ENCODE measurements at regions not wholly inside any gene's neighbourhood (a gene's known extent, or its start where the extent isn't known, plus 50 kb on each side); places are given as distances from the start of the nearest gene placed in this dataset.

- no peak for DNase-seq
These were observed 250.8 kb downstream of the SLC6A15 start for GRCh38 chr12:84661786-84662185.

GRCh38 chr12:84660139-84660538 lies 252.5 kb downstream of the SLC6A15 start:
- no peak for DNase-seq

- no peak for DNase-seq
These were observed 253.7 kb downstream of the SLC6A15 start for GRCh38 chr12:84658877-84659276.

GRCh38 chr12:84656705-84657104 lies 255.9 kb downstream of the SLC6A15 start:
- no peak for DNase-seq

DNA sequence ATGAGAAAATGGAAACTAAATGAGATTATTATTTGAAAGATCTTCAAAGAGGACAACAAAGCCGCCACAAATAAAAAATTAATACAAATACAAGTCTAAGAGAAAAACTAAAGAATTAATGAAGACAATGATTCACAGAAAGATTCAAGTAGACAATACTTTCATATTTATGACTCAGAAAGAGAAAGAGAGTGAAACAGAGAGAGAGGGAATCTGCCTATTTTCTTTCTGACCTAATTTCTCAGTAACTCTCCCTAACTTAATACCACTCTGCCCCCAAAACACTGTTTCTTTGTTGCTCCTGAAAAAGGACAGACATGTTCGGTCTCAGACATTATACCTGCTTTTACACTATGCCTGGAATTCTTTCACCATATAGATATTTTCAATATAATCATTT lies 259.1 kb downstream of the SLC6A15 start:
- DNase-seq, result no peak

DNA sequence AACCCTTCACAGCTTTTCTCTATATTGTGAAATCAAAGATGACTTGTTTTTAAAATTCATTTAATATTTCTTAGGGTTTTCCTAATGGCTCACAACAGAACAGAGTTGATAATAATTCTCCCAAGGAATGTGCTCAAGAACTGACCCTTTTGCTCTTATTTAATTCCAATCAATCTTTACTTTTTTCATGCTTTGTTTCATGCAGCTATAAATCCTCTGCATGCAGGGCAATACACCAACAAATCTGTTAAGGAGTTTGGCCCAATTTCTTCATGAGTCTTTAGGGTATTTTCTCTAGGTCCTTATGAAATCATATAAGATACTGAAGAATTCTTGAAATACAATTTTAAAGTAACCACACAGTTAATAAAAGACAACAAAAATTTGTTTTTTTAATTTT lies 264.2 kb downstream of the SLC6A15 start:
- DNase-seq, result no peak

- no peak for DNase-seq
These were observed 267.7 kb downstream of the SLC6A15 start for GRCh38 chr12:84644908-84645307.

- no peak for DNase-seq
These were observed 268.6 kb downstream of the SLC6A15 start for GRCh38 chr12:84643993-84644392.

DNA sequence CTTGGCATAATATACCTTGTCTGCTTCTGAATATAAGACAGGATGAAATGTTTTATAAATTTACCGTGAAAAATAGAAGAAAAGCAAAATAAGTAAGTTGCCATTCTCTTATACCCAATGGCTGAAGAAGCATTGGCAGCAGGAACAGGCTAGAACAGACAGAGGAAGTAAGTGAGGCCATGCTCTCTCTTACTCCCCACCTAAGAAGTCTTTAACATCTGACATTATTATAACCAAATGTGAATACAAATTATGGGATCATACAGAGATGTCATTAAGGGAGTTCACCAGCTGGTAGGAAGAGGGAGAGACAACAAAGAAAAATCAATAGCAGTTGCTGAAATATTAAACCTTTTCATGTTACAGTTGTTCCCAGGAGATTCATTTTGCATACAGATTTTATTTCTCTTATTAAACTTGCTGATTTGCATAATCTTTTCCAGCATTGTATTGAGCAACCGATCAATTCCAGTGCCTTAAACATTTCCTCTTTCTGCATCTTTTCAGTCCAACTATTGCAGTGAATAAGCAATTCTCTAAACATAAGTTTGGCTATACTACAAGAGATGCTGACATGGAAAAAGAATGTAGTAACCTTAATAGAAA lies 270.6 kb downstream of the SLC6A15 start:
- DNase-seq, result no peak

DNA sequence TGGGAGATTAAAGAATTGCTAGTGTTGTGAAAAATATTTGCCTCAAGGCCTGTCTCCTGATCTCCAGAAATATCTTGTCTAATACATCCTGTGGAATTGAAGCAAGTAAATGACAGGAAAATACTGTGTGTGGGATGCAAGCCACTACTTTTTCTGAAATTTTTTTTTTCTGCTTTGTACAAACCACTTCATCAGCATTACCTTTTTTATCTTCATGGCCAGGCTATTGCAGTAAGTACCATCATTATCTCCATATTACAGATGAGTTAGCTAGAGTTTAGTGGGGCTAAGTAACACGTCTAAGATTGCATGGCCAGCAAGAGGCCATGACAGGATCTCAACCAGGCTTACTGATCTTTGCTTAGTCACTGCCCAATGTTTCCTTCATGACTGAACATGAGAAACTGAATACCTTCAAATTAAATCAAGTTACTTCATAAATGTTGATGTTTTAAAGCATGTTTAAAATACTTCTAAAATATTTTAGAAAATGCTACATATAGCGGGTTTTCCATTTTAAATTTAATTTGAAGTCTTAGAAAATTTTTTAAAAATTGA lies 273.7 kb downstream of the SLC6A15 start:
- no peak for DNase-seq

GRCh38 chr12:84637926-84638325 lies 274.7 kb downstream of the SLC6A15 start:
- no peak for DNase-seq

DNA sequence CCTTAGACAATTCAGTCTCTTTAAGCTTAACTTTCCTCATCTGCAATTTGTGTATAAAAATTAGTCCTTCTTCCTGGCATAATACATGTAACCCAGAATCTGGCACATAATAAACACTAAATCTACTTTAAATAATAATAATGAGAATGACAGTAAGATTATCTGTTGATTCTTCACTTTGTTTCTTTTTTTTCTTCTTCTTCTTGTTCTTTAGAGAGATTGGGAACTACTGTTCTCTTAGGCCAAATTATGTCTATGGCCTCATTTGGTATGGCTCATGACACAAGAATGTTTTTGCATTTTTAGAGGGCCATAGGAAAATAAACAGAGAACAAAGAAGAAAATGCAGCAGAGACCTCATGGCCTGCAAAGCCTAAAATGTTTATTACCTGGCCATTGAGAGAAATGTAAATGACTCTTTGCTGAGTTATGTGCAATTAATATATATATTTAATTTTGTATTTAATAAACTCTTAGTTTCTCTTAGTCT lies 275.8 kb downstream of the SLC6A15 start:
- DNase-seq, result no peak

DNA sequence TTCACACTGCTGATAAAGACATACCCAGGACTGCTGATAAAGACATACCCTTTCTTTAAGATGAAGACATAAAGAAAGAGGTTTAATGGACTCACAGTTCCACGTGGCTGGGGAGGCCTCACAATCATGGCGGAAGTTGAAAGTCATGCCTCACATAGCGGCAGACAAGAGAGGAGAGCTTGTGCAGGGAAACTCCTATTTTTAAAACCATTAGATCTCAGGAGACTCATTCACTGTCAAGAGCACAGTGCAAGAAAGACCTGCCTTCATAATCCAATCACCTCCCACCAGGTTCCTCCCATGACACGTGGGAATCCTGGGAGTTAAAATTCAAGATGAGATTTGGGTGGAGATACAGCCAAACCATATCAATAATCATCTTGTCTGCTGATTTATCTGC lies 278.1 kb downstream of the SLC6A15 start:
- DNase-seq, result no peak

DNA sequence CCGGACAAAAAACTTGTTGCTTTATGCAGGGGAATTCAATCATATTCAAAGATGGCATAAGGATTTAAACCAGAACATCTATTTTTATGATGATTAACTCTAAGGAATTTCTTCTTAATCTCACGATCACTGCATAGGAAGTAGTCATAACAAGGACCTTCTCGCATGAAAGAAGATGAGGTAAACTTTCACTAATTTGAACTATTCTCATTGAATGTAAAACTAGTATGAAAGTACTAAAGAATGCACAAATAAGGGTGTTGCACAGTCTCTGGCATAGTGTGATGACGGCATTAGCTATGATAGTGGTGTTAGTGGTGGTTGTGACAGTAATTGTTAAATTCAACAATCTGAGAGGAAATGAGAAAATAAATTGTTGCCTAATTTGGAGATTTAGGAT lies 280.0 kb downstream of the SLC6A15 start:
- no peak for DNase-seq

GRCh38 chr12:84631020-84631419 lies 281.6 kb downstream of the SLC6A15 start:
- no peak for DNase-seq

- no peak for DNase-seq
These were observed 285.0 kb downstream of the SLC6A15 start for GRCh38 chr12:84627593-84627992.

GRCh38 chr12:84624601-84625000 lies 288.0 kb downstream of the SLC6A15 start:
- DNase-seq, result no peak

GRCh38 chr12:84619053-84619571 lies 293.5 kb downstream of the SLC6A15 start:
- DNase-seq, result no peak

DNA sequence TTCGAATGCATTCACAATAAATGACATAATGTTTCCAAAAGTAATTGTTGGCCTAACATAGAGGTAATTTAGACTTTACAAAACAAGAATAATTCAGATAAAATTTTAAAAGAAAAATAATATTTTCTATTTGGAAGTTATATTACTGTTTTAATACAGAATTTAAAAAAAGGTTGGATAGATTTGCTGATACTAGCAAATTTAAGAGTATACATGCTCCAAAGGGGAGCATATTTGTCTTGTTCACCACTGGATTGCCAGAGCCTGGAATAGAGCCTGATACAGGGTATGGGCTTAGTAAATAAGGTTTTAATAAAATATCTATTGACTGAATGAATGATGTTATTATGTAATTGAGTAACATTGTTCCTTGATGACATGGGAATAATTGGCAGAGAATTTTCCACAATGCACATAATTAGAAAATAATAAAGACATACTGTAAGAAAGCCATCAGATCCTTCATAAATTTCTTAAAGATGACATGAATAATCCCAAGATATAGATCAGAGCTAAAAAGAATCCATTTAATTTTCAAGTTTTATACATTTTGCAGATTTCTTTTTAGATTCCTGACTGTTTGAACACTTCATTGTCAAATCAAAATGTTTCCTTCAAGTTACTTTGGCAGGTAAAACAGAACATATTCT lies 305.3 kb downstream of the SLC6A15 start:
- no peak for DNase-seq

- DNase-seq, result no peak
These were observed 306.6 kb downstream of the SLC6A15 start for GRCh38 chr12:84605983-84606382.

GRCh38 chr12:84604551-84604950 lies 308.0 kb downstream of the SLC6A15 start:
- DNase-seq, result no peak

GRCh38 chr12:84603484-84604248 lies 308.9 kb downstream of the SLC6A15 start:
- DNase-seq, result no peak

DNA sequence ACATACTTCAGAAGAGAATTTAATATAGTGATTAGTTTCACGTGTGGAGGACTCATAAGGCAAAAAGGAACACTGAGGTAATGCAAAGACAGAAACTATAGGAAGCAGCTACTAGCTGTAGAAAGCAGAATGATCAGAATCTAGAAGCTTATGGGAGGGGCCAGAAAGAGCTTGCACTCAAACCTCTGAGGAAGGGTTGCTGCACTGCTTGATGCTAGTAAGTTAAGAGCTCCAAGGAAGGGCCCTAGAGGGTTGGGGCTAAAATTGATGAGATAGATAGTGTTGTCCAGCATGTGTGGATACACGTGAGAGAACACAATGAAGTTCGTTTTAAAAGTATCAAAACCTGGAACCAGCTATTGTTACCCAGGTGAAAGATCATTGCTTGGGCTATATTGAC lies 311.1 kb downstream of the SLC6A15 start:
- no peak for DNase-seq

DNA sequence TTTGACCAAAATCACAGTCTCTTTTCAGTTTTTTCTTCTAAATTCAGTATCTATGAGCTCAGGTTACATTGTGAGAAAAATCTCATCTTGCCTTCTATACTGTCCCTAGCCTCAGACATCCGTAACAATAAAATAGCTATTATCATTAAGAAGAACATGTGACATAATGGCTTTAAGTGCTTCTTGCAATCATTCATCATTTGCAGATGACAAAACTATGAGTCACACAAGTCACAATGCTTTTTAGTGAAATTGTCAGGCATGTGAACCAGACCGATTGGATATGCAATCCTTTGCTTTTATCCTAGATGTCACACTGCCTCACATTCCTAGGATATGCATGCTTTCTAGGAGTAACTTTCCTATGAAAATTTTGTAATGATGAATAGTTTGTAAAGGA lies 313.1 kb downstream of the SLC6A15 start:
- no peak for DNase-seq

All from activated CD4-positive, alpha-beta T cell treated with anti-CD3 and anti-CD28 coated beads, Interleukin-2, amount 50 U/mL, for 16 hours (primary cell).